Heart right ventricle (tissue), 16 donors: ENCODE measurements at regions not wholly inside any gene's neighbourhood (a gene's known extent, or its start where the extent isn't known, plus 50 kb on each side); places are given as distances from the start of the nearest gene placed in this dataset.
"Not testable (repeated sequence)": the region's sequence is repeated elsewhere in the genome, so short reads cannot be mapped to it uniquely, and the experiment has no call there.

Experiments used
- ATAC-seq, 8 donors: fragments of 200-7000 bp; cut with Tn5 transposase; one replicate each; pipeline ENCODE4 v1.9.1; 2020; ENCODE audit warnings: mild to moderate bottlenecking in 8 of 8, moderate library complexity in 8 of 8, moderate number of reproducible peaks in 1 of 8
- DNase-seq, 2 donors: peaks; one replicate each; pipeline ENCODE4 v3.0.0-alpha.2; 2020
- H3K27ac ChIP-seq, 10 donors: fragments of 200-600 bp; sonication (generic) in 2 of 10; one replicate each; pipeline versions ENCODE4 v1.5.0 to v1.8.0; 2020 to 2022; ENCODE audit warnings: mild to moderate bottlenecking in 3 of 10
- H3K27me3 ChIP-seq, 7 donors: fragments of 200-600 bp; one replicate each; pipeline ENCODE4 v1.8.0; 2021 to 2022; ENCODE audit warnings: mild to moderate bottlenecking in 2 of 7
- H3K36me3 ChIP-seq, 9 donors: fragments of 200-600 bp; sonication (generic) in 1 of 9; one replicate each; pipeline versions ENCODE4 v1.5.0 to v1.8.0; 2020 to 2022; ENCODE audit warnings: mild to moderate bottlenecking in 2 of 9
- H3K4me1 ChIP-seq, 9 donors: fragments of 200-600 bp; sonication (generic) in 1 of 9; one replicate each; pipeline versions ENCODE4 v1.5.0 to v1.8.0; 2020 to 2022; ENCODE audit warnings: mild to moderate bottlenecking in 4 of 9
- H3K4me3 ChIP-seq, 10 donors: fragments of 200-600 bp; sonication (generic) in 2 of 10; one replicate each; pipeline versions ENCODE4 v1.5.0 to v1.8.0; 2020 to 2022; ENCODE audit warnings: mild to moderate bottlenecking in 7 of 10, moderate library complexity in 2 of 10
- H3K9me3 ChIP-seq, 11 donors: fragments of 200-600 bp in 10 of 11; sonication (generic) in 2 of 11; one replicate each; pipeline versions ENCODE4 v1.5.0 to v1.8.0; 2013 to 2022; ENCODE audit warnings: mild to moderate bottlenecking in 2 of 11, control low read depth in 1 of 11, moderate library complexity in 1 of 11
- CTCF ChIP-seq, 9 donors: fragments of 200-600 bp; sonication (generic) in 2 of 9; IDR thresholded peaks; one replicate each; pipeline versions ENCODE4 v1.5.0 to v1.8.0; 2021 to 2022; ENCODE audit warnings: antibody characterized with exemption in 9 of 9, mild to moderate bottlenecking in 5 of 9, moderate library complexity in 1 of 9
- WGBS, 2 donors: extraction: QIAGEN DNeasy Blood & Tissue Kit; methylation state at CpG; one replicate each; pipeline ENCODE4 v1.1.7; 2013; ENCODE audit warnings: inconsistent platforms in 1 of 2; 5-methylcytosine and 5-hydroxymethylcytosine counted together
- intact Hi-C, 10 donors: fragments of 100-400 bp; cut with DNase I; formaldehyde crosslinking; loops; one replicate each; pipeline versions ENCODE4 v1.11.1 to v1.14.2; 2022
- donor health status: Arrhythmogenic right ventricular cardiomyopathy.
- donor health status: ischemic (EF 13 %, LVEDD 7.1; RV severe dilation, severe dysfunction).
- donor health status: healthy with polysubstance abuse.
- donor health status: DM: no; HTN: yes; CAD: no.
- donor health status: DM: no; HTN: no; CAD: no.
- donor health status: ischemic (EF 25% LVEDD 6.9; RV normal size, moderate dysfunction).
- donor health status: ischemic (EF 25% LVEDD 5.7; RV mildly dilated, moderate dysfunction).
- donor health status: healthy.
- donor health status: DM: yes; HTN: yes; CAD: no.
- donor health status: Ischemic cardiomyopathy.
- donor health status: ischemic (EF 35%, LVEDD 5.7; RV mildly dilated, moderate dysfunction).
- donor health status: nonischemic (EF 11% LVEDD 7.7; RV severe dilation, severe dysfunction).
- donor health status: DM: yes; HTN: yes; CAD: no.
- donor health status: PGD.
- donor health status: ischemic (EF 29% LVEDD 5.4; RV normal size, mild dysfunction).
- donor health status: nonischemic (EF 23%, LVEDD 6.1; RV moderate dilation, normal function).

- H3K36me3 ChIP-seq = no peaks in the 10 kb centered on the region
- H3K4me1 ChIP-seq = no peaks in the 10 kb centered on the region
- no peaks in the 10 kb centered on the region for H3K27me3 ChIP-seq
- no peak for DNase-seq
- H3K9me3 ChIP-seq = peaks cover 0 to 4% (median 0%) of the 10 kb centered on the region in 11 donors
- ATAC-seq = no peak
- TF ChIP-seq CTCF (IDR thresholded peaks at IDR 0.05) = no peak
- no peak overlapping the region for H3K4me3 ChIP-seq
- no peak overlapping the region for H3K27ac ChIP-seq
- intact Hi-C loops = no loop called here
Measured at GRCh38 chr1:121595089-121595488, 410.3 kb downstream of the SRGAP2C start.

- H3K36me3 ChIP-seq, intact Hi-C loops, H3K4me3 ChIP-seq, DNase-seq, H3K27ac ChIP-seq, H3K4me1 ChIP-seq, H3K27me3 ChIP-seq, H3K9me3 ChIP-seq, ATAC-seq: not testable (repeated sequence)
- WGBS, 2 donors = 80% methylated on average over 1 of the region's 3 CpGs; no CpG with 5 or more reads in 1 of the 2 donors
Measured at GRCh38 chr1:121604843-121605444, 420.2 kb downstream of the SRGAP2C start.

- ATAC-seq, intact Hi-C loops, H3K4me3 ChIP-seq, H3K27ac ChIP-seq, DNase-seq, H3K27me3 ChIP-seq, H3K9me3 ChIP-seq, H3K36me3 ChIP-seq, H3K4me1 ChIP-seq: not testable (repeated sequence)
- 40% methylated on average over 1 of the region's 2 CpGs; no CpG with 5 or more reads in 1 of the 2 donors for WGBS, 2 donors
Measured at GRCh38 chr1:121607499-121607898, 422.7 kb downstream of the SRGAP2C start.
